Right kidney (tissue), 1 donor: ENCODE measurements at regions not wholly inside any gene's neighbourhood (a gene's known extent, or its start where the extent isn't known, plus 50 kb on each side); places are given as distances from the start of the nearest gene placed in this dataset.

Experiments
- DNase-seq: peaks from one replicate; pipeline ENCODE4 v3.0.0-alpha.2; 2016

- no peak for DNase-seq
Measured at GRCh38 chr12:31780096-31780495, 51.3 kb upstream of the AMN1 start.

GRCh38 chr12:31778687-31779086 is 49.9 kb upstream of the AMN1 start:
- DNase-seq = no peak
